SK-N-SH (cell line): ENCODE measurements at regions not wholly inside any gene's neighbourhood (a gene's known extent, or its start where the extent isn't known, plus 50 kb on each side); places are given as distances from the start of the nearest gene placed in this dataset.

Experiments
- CTCF ChIA-PET: fragments of 300-600, 350-600 bp; formaldehyde crosslinking; extraction: SDS; loops from one replicate; lab custom pipeline; 2021; lab: Yijun Ruan, JAX
- POLR2A ChIA-PET: fragments of 350-600 bp; sonication (Branson Sonifier 250); formaldehyde crosslinking; extraction: SDS; loops from one replicate; lab custom pipeline; 2020; ENCODE audit warnings: antibody characterized with exemption, inconsistent platforms; lab: Yijun Ruan, JAX
- DNase-seq: peaks from one replicate; pipeline ENCODE4 v3.0.0; 2012
- H2AFZ ChIP-seq: fragments of 200-600 bp; sonication (generic); 2 replicates; pipeline ENCODE4 v1.8.1; 2016; ENCODE audit warnings: antibody characterized with exemption, mild to moderate bottlenecking, low read depth
- H3F3A ChIP-seq: fragments of 200-600 bp; sonication (generic); replicated peaks from 2 replicates; pipeline ENCODE3; 2016; ENCODE audit warnings: antibody characterized with exemption, mild to moderate bottlenecking; ENCODE audit not compliant: insufficient read depth
- H3K27ac ChIP-seq, 2 experiments: fragments of 200-500 bp in 1 of 2; fragments of 200-600 bp in 1 of 2; sonication (Bioruptor generic) in 1 of 2; sonication (generic), shearing (Covaris generic) in 1 of 2; 2 replicates each; pipeline versions ENCODE4 v1.5.1 to v1.6.1; 2014 to 2016; ENCODE audit warnings: low read depth in 2 of 2, inconsistent platforms in 1 of 2, low read length in 1 of 2, mild to moderate bottlenecking in 1 of 2, mixed read lengths in 1 of 2
- H3K27me3 ChIP-seq: fragments of 200-600 bp; sonication (generic), shearing (Covaris generic); 2 replicates; pipeline ENCODE4 v1.6.1; 2016; ENCODE audit warnings: mixed run types; ENCODE audit not compliant: insufficient read depth
- H3K36me3 ChIP-seq, 2 experiments: fragments of 200-500 bp in 1 of 2; fragments of 200-600 bp in 1 of 2; sonication (Bioruptor generic) in 1 of 2; sonication (generic) in 1 of 2; replicated peaks in 1 of 2; 2 replicates each; pipeline versions ENCODE3 to v1.5.1; 2014 to 2016; ENCODE audit warnings: low read length in 1 of 2, mild to moderate bottlenecking in 1 of 2; ENCODE audit not compliant: insufficient read depth in 2 of 2, control insufficient read depth in 1 of 2
- H3K4me1 ChIP-seq, 2 experiments: fragments of 200-500 bp in 1 of 2; fragments of 200-600 bp in 1 of 2; sonication (Bioruptor generic) in 1 of 2; sonication (generic), shearing (Covaris generic) in 1 of 2; 2 replicates each; pipeline versions ENCODE4 v1.5.1 to v1.6.1; 2014 to 2016; ENCODE audit warnings: low read depth in 1 of 2, low read length in 1 of 2, mixed run types in 1 of 2; ENCODE audit not compliant: insufficient read depth in 2 of 2, control insufficient read depth in 1 of 2
- H3K4me2 ChIP-seq: fragments of 200-600 bp; sonication (generic), shearing (Covaris generic); 2 replicates; pipeline ENCODE4 v1.6.1; 2017; ENCODE audit warnings: mixed run types
- H3K4me3 ChIP-seq, 2 experiments: fragments of 200-500 bp in 1 of 2; fragments of 200-600 bp in 1 of 2; sonication (Bioruptor generic) in 1 of 2; sonication (generic), shearing (Covaris generic) in 1 of 2; 2 replicates each; pipeline versions ENCODE4 v1.5.1 to v1.8.1; 2014 to 2016; ENCODE audit warnings: low read depth in 2 of 2, inconsistent platforms in 1 of 2, low read length in 1 of 2, mild to moderate bottlenecking in 1 of 2, mixed read lengths in 1 of 2, moderate library complexity in 1 of 2
- H3K79me2 ChIP-seq: fragments of 200-600 bp; sonication (generic); 2 replicates; pipeline ENCODE4 v1.8.1; 2017; ENCODE audit warnings: mild to moderate bottlenecking; ENCODE audit not compliant: insufficient read depth
- H3K9ac ChIP-seq: fragments of 200-600 bp; sonication (generic); 2 replicates; pipeline ENCODE4 v1.6.1; 2017; ENCODE audit warnings: mixed run types
- H3K9me2 ChIP-seq: fragments of 200-600 bp; sonication (generic); 2 replicates; pipeline ENCODE4 v1.6.1; 2017; ENCODE audit warnings: mixed run types
- H3K9me3 ChIP-seq: fragments of 200-600 bp; sonication (generic); 2 replicates; pipeline ENCODE4 v1.6.1; 2017; ENCODE audit warnings: mixed run types, mild to moderate bottlenecking, moderate library complexity
- H4K20me1 ChIP-seq: fragments of 200-600 bp; sonication (generic); 2 replicates; pipeline ENCODE4 v1.6.1; 2017; ENCODE audit warnings: mild to moderate bottlenecking, mixed run types; ENCODE audit not compliant: insufficient read depth
- CHD2 ChIP-seq: fragments of 150-350 bp; IDR thresholded peaks from 2 replicates; pipeline ENCODE4 v1.6.1; 2018; ENCODE audit warnings: low read length; ENCODE audit not compliant: partially characterized antibody
- EP300 ChIP-seq, 2 experiments: IDR thresholded peaks; 2 replicates each; pipeline versions ENCODE4 v1.4.0 to v1.6.1; 2012; ENCODE audit warnings: borderline replicate concordance in 1 of 2, low read depth in 1 of 2, low read length in 1 of 2
- EZH2phosphoT487 ChIP-seq: fragments of 200-600 bp; sonication (generic); IDR thresholded peaks from 2 replicates; pipeline ENCODE4 v1.6.1; 2017; ENCODE audit warnings: low read depth, mixed run types, mild to moderate bottlenecking, antibody characterized with exemption, moderate library complexity, borderline replicate concordance
- FOSL2 ChIP-seq: IDR thresholded peaks from 2 replicates; pipeline ENCODE4 v1.4.0; 2012; ENCODE audit warnings: low read depth, mild to moderate bottlenecking, moderate library complexity, borderline replicate concordance
- FOXJ3 ChIP-seq: sonication (generic); formaldehyde crosslinking; IDR thresholded peaks from 2 replicates; pipeline ENCODE4 v1.5.1; 2020; ENCODE audit warnings: mild to moderate bottlenecking, missing genetic modification reagents
- FOXM1 ChIP-seq: IDR thresholded peaks from 2 replicates; pipeline ENCODE4 v1.4.0; 2012; ENCODE audit warnings: low read depth, mild to moderate bottlenecking
- GABPA ChIP-seq: IDR thresholded peaks from 2 replicates; pipeline ENCODE4 v1.4.0; 2012; ENCODE audit warnings: low read depth, mild to moderate bottlenecking
- JUND ChIP-seq: IDR thresholded peaks from 2 replicates; pipeline ENCODE4 v1.4.0; 2012
- MXI1 ChIP-seq: IDR thresholded peaks from 2 replicates; pipeline ENCODE4 v1.6.1; 2012; ENCODE audit warnings: mild to moderate bottlenecking, low read depth, low read length, improper control_type of control experiment
- NRF1 ChIP-seq: IDR thresholded peaks from 2 replicates; pipeline ENCODE4 v1.6.1; 2012; ENCODE audit warnings: low read depth, mild to moderate bottlenecking, low read length
- RAD21 ChIP-seq: IDR thresholded peaks from 2 replicates; pipeline ENCODE4 v1.6.1; 2012; ENCODE audit warnings: mild to moderate bottlenecking, low read length
- RCOR1 ChIP-seq: fragments of 150-350 bp; IDR thresholded peaks from 2 replicates; pipeline ENCODE4 v1.6.1; 2017; ENCODE audit warnings: antibody characterized with exemption, low read length
- RFX5 ChIP-seq: IDR thresholded peaks from 2 replicates; pipeline ENCODE4 v1.6.1; 2012; ENCODE audit warnings: mild to moderate bottlenecking, improper control_type of control experiment, low read length
- RXRA ChIP-seq: IDR thresholded peaks from 2 replicates; pipeline ENCODE4 v1.4.0; 2012; ENCODE audit warnings: low read depth, mild to moderate bottlenecking, borderline replicate concordance
- SIN3A ChIP-seq: IDR thresholded peaks from 2 replicates; pipeline ENCODE4 v1.6.1; 2012; ENCODE audit warnings: low read depth, mild to moderate bottlenecking, low read length, moderate library complexity, borderline replicate concordance
- SMC3 ChIP-seq: IDR thresholded peaks from 2 replicates; pipeline ENCODE4 v1.6.1; 2012; ENCODE audit warnings: low read depth, low read length, improper control_type of control experiment
- TCF12 ChIP-seq: IDR thresholded peaks from 2 replicates; pipeline ENCODE4 v1.4.0; 2012
- WGBS: methylation state at CpG from one replicate; pipeline ENCODE4 v1.1.6; 2017; ENCODE audit warnings: low lambda C conversion rate; 5-methylcytosine and 5-hydroxymethylcytosine counted together
- TF ChIP-seq, protein P1 (sequence below): fragments of 150-350 bp; IDR thresholded peaks from 2 replicates; pipeline ENCODE4 v1.6.1; 2017; ENCODE audit warnings: antibody characterized with exemption, low read length, low read depth, borderline replicate concordance
- TF ChIP-seq, protein P2 (sequence below): IDR thresholded peaks from 2 replicates; pipeline ENCODE4 v1.4.0; 2012; ENCODE audit warnings: low read depth, borderline replicate concordance
- TF ChIP-seq, protein P3 (sequence below): IDR thresholded peaks from 2 replicates; pipeline ENCODE4 v1.6.1; 2012; ENCODE audit warnings: mild to moderate bottlenecking, low read depth, low read length, moderate library complexity
- TF ChIP-seq, protein P4 (sequence below): IDR thresholded peaks from 2 replicates; pipeline ENCODE4 v1.4.0; 2012; ENCODE audit warnings: low read depth, borderline replicate concordance

DNA sequence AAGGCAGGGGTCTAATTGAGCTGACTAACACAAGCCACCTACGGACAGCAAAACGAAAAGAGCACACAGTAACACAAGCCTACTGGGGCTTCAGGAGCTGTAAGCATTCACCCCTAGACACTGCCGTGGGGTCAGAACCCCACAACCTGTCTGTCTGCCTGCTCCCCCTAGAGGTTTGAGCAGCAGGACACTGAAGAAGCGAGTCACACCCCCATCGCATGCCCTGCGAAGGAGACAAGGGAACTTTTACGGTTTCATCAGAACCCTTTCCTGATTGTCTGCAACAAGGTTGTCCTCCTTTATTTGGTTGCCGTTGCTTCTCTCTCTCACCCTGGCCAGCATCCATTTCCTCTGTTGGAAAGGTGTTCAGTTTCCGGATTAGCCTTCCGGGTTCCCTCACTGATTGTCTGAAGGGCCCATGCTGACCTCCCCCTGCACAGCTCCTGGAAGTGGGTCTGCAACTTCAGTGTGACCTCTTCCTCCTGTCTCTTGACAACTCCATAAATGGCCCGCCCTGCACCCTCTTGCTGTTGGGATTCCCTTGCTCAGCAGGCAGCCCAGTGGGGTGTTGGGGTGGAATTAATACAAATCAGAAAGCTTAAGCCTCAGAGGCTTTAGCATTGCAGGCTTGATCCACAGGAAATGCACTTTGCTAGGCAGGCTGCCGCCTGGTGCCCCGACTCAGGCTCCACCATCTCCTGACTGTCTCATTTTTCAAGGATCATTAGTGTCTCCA is 258.9 kb upstream of the TLE4 start:
- Histone ChIP-seq H3F3A (no peaks in the 10 kb centered on the region), H3K79me2 (no peaks in the 10 kb centered on the region), H3K4me2 (no peak overlapping the region), H3K27ac (no peak overlapping the region), H3K9me2 (no peaks in the 10 kb centered on the region), H3K4me1 (no peaks in the 10 kb centered on the region; a peak in 1 of 4 replicates), H3K9ac (no peak overlapping the region), H4K20me1 (no peaks in the 10 kb centered on the region), H2AFZ (no peak overlapping the region), H3K4me3 (no peak overlapping the region), H3K36me3 (no peaks in the 10 kb centered on the region), H3K27me3 (no peaks in the 10 kb centered on the region), H3K9me3 (no peaks in the 10 kb centered on the region)
- 87% methylated on average over 13 of the region's 13 CpGs for WGBS
- ChIA-PET POLR2A (no interaction called here), CTCF (no interaction called here)
- no peak for DNase-seq
- no peak for TF ChIP-seq SMC3
- TF ChIP-seq GABPA = no peak
- no peak for TF ChIP-seq CHD2
- TF ChIP-seq NRF1 = no peak
- no peak for TF ChIP-seq RCOR1
- TF ChIP-seq RFX5 = no peak
- no peak for TF ChIP-seq EZH2phosphoT487
- TF ChIP-seq, protein P1, sequence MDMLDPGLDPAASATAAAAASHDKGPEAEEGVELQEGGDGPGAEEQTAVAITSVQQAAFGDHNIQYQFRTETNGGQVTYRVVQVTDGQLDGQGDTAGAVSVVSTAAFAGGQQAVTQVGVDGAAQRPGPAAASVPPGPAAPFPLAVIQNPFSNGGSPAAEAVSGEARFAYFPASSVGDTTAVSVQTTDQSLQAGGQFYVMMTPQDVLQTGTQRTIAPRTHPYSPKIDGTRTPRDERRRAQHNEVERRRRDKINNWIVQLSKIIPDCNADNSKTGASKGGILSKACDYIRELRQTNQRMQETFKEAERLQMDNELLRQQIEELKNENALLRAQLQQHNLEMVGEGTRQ = no peak
- TF ChIP-seq TCF12 = no peak
- TF ChIP-seq, protein P2, sequence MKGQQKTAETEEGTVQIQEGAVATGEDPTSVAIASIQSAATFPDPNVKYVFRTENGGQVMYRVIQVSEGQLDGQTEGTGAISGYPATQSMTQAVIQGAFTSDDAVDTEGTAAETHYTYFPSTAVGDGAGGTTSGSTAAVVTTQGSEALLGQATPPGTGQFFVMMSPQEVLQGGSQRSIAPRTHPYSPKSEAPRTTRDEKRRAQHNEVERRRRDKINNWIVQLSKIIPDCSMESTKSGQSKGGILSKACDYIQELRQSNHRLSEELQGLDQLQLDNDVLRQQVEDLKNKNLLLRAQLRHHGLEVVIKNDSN = no peak
- no peak for TF ChIP-seq FOXJ3 (CRISPR knock-in tag)
- no peak for TF ChIP-seq EP300 (IDR thresholded peaks at IDR 0.05; ENCODE audit: borderline replicate concordance in 1 of 2, low read depth in 1 of 2, low read length in 1 of 2)
- TF ChIP-seq RXRA = no peak

DNA sequence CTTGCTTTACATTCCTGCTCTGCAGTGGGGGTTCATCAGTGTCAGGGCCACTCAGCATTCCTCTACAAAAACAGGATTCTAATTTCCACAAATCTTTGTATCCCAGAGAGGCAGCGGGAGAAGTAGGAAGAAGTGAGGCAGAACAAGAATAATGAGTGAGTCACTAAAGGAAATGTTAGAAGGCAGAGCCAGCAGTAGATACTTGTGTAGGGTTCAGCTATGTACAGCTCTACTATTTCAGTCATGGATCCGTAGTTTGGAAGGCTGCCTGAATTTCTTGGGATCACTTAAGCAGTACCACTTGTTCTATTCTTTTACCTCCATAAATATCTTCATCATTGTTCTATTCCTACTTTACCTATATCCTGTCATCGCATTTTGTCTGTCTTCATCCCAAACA is 246.3 kb upstream of the TLE4 start:
- no peaks in the 10 kb centered on the region for H3K9me3 ChIP-seq
- H3F3A ChIP-seq = peaks cover 10% of the 10 kb centered on the region
- POLR2A ChIA-PET = no interaction called here
- H3K9ac ChIP-seq = no peak overlapping the region
- no peak for DNase-seq
- no peak overlapping the region for H3K27ac ChIP-seq
- no peaks in the 10 kb centered on the region for H3K79me2 ChIP-seq
- H4K20me1 ChIP-seq = no peaks in the 10 kb centered on the region
- H3K9me2 ChIP-seq = no peaks in the 10 kb centered on the region
- no peaks in the 10 kb centered on the region for H3K36me3 ChIP-seq
- no peak overlapping the region for H3K4me3 ChIP-seq
- peak overlapping the region; percentile 12; the same call in 1 of the 2 replicates for H2AFZ ChIP-seq
- 55% methylated on average over 3 of the region's 3 CpGs for WGBS
- H3K4me1 ChIP-seq = no peaks in the 10 kb centered on the region
- H3K27me3 ChIP-seq = no peaks in the 10 kb centered on the region
- CTCF ChIA-PET = no interaction called here
- H3K4me2 ChIP-seq = no peak overlapping the region
- TF ChIP-seq GABPA (no peak), MXI1 (no peak), RCOR1 (no peak), RXRA (no peak), CHD2 (no peak), TCF12 (no peak), JUND (no peak), SIN3A (no peak), RAD21 (no peak), FOSL2 (no peak), NRF1 (no peak), FOXM1 (no peak), SMC3 (no peak), EZH2phosphoT487 (no peak)
- TF ChIP-seq, protein P3, sequence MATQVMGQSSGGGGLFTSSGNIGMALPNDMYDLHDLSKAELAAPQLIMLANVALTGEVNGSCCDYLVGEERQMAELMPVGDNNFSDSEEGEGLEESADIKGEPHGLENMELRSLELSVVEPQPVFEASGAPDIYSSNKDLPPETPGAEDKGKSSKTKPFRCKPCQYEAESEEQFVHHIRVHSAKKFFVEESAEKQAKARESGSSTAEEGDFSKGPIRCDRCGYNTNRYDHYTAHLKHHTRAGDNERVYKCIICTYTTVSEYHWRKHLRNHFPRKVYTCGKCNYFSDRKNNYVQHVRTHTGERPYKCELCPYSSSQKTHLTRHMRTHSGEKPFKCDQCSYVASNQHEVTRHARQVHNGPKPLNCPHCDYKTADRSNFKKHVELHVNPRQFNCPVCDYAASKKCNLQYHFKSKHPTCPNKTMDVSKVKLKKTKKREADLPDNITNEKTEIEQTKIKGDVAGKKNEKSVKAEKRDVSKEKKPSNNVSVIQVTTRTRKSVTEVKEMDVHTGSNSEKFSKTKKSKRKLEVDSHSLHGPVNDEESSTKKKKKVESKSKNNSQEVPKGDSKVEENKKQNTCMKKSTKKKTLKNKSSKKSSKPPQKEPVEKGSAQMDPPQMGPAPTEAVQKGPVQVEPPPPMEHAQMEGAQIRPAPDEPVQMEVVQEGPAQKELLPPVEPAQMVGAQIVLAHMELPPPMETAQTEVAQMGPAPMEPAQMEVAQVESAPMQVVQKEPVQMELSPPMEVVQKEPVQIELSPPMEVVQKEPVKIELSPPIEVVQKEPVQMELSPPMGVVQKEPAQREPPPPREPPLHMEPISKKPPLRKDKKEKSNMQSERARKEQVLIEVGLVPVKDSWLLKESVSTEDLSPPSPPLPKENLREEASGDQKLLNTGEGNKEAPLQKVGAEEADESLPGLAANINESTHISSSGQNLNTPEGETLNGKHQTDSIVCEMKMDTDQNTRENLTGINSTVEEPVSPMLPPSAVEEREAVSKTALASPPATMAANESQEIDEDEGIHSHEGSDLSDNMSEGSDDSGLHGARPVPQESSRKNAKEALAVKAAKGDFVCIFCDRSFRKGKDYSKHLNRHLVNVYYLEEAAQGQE = no peak
- TF ChIP-seq, protein P4, sequence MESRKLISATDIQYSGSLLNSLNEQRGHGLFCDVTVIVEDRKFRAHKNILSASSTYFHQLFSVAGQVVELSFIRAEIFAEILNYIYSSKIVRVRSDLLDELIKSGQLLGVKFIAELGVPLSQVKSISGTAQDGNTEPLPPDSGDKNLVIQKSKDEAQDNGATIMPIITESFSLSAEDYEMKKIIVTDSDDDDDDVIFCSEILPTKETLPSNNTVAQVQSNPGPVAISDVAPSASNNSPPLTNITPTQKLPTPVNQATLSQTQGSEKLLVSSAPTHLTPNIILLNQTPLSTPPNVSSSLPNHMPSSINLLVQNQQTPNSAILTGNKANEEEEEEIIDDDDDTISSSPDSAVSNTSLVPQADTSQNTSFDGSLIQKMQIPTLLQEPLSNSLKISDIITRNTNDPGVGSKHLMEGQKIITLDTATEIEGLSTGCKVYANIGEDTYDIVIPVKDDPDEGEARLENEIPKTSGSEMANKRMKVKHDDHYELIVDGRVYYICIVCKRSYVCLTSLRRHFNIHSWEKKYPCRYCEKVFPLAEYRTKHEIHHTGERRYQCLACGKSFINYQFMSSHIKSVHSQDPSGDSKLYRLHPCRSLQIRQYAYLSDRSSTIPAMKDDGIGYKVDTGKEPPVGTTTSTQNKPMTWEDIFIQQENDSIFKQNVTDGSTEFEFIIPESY = no peak
